Skin of body (tissue), 1 donor: ENCODE measurements at regions not wholly inside any gene's neighbourhood (a gene's known extent, or its start where the extent isn't known, plus 50 kb on each side); places are given as distances from the start of the nearest gene placed in this dataset.

ENCODE experiments used
- DNase-seq: peaks from one replicate; lab custom pipeline; 2025; lab: John Stamatoyannopoulos, UW

- no peak for DNase-seq
Measured at GRCh38 chr16:80362816-80363215, 178.0 kb upstream of the DYNLRB2 start.

DNA sequence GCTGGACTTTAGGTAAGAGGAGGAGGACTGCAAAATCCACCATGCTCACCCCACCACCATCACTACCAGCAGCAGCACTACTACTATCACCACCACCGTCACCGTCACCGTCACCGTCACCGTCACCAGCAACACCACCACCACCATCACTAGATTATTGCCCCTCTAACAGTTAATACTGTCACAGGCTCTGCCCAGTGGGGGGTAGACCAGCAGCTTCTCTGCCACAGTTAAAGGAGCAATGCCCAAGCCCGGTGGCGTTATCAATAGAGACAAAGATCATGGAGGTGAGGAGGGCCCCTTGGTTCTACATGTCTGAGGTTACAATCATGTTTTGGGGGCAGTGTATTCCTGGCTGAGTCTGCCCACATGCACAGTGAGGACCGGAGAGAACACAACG is 184.4 kb upstream of the DYNLRB2 start:
- no peak for DNase-seq

DNA sequence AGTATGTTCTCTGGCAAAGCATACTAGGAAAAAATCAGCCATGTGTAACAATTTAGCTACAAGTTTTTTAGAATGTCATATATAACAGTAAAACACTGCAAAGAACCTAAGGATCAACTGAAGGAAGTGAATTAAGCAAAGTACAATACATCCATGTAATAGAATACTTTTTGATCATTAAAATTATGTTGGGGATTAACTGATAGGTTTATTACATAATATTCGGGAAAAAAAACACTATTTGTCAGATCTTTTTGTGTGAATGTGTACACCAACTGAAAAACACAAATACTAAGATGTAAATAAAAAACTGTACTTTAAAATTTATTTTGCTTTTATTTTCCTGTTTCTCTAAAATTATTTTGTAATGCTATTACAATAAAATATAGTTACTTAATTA is 185.5 kb upstream of the DYNLRB2 start:
- DNase-seq = no peak

GRCh38 chr16:80350061-80350460 is 190.7 kb upstream of the DYNLRB2 start:
- no peak for DNase-seq

GRCh38 chr16:80347900-80348299 is 192.9 kb upstream of the DYNLRB2 start:
- DNase-seq = no peak

DNA sequence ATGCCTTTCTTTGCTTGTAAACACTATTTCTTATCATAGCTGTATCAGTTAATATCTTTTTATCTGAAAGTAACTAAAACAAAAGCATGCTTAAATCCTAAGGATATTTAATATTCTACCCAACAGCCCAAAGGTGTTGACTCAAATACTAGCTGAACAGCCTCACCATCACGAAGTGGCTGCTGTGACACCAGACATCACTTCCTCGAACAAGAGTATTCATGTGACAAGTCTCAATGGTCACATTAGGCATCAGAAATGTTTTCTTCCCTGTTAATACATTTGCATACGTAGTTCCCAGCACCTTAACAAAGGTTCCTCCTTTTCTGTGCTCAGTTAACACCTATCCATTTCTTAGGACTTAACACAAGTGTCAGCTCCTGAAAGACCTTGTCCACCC is 193.8 kb upstream of the DYNLRB2 start:
- DNase-seq = no peak

DNA sequence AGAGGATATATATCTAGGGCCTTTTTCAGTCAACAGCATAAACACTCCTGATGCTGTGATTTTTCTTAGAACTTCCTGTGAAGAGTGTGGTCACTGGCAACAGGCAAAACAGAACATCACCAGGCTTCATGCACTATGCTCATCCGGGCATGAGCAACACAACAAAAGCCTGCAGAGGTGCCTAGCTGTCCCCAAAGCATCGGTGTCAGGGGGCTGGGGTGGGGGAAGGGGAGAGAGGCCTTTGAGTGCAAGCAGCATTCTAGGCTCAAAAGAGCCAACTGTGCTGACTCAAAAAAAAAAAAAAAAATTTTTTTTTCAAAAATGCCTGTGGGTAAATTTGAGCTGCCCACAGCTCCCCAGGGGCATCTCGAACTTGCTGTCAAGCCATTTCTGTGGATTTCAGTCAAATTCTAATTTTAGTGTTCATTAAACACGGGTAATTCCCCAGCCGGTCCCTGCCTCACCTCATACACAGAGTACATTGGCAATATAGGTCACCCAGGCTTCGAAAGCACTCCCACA is 194.6 kb upstream of the DYNLRB2 start:
- DNase-seq = no peak

DNA sequence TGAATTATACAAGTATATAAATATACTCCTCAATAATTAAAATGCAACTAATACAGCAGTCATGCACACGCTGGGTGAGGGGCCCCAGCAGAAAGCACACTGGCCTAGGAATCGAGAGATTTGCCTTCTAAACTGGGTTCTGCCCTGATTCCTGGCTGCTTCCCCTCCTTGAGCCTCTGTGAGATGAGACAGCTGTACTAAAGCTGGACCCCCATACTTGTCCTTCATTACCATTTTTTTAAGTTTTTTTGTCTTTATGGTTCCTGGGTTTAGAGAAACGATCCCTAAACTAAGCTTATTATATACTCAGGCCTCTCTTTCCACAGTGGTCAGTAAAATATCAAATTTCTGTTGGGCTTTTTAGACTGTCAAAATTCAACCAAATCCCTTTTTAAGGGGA is 195.1 kb upstream of the DYNLRB2 start:
- DNase-seq = no peak

DNA sequence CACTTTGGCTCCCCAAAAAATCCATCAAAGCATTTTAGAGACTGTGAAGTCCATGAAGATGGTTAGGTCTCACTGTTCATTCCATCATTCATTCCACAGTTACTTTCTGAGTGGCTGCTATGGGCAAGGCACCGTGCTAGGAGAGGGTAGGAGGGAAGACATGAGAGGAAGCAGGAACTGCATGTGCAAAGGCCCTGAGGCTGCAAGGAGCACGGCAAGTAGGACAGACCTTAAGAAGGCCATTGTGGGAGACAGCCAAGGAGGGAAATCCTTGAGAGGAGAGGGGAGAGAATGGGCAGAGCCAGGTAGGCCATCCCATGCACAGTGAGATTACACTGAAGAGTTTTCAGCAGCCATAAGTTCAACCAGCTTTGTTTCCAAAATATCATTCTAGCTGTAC is 196.2 kb upstream of the DYNLRB2 start:
- DNase-seq = no peak

- no peak for DNase-seq
Measured at GRCh38 chr16:80341263-80341662, 199.5 kb upstream of the DYNLRB2 start.

GRCh38 chr16:80337786-80338185 is 203.0 kb upstream of the DYNLRB2 start:
- no peak for DNase-seq

- no peak for DNase-seq
Measured at GRCh38 chr16:80330803-80331202, 210.0 kb upstream of the DYNLRB2 start.

DNA sequence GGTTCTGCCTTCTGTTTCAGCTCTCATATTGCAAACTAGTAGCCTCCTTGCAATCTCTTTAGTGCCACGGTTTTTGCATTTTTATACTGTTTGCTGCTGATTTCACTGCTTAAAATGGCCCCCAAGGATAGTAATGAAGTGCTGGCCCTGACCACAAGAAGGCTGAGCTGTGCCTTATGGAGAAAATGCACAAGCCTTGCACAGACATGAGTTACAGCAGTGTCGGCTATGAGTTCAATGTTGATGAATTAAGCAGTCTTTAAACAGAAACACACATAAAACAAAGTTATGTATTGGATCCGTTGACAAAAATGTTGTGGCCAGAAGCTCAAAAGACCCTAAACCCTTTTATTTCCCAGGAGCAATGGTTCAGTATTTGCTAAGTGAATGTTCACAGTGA is 210.6 kb upstream of the DYNLRB2 start:
- no peak for DNase-seq

GRCh38 chr16:80327740-80328139 is 213.1 kb upstream of the DYNLRB2 start:
- DNase-seq = no peak

GRCh38 chr16:80324371-80324770 is 216.4 kb upstream of the DYNLRB2 start:
- DNase-seq = no peak

DNA sequence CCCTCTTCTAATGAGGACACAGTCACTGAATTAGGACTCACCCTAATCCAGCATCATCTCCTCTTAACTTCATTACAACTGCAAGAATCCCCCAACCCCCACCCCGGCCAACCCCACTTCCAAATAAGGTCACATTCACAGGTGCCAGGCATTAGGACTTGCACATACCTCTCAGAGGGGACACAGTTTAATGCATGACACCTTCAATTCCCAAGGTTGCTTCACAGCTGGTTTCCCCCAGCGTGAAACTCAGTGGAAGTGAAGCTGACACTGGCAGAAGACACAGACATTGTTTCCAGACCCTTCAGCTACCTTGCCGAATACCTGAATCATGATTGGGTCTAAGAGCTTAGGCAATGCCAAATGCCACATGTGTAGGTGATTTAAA is 217.0 kb upstream of the DYNLRB2 start:
- DNase-seq = no peak

GRCh38 chr16:80323187-80323807 is 217.5 kb upstream of the DYNLRB2 start:
- no peak for DNase-seq

GRCh38 chr16:80319181-80319580 is 221.6 kb upstream of the DYNLRB2 start:
- no peak for DNase-seq

DNA sequence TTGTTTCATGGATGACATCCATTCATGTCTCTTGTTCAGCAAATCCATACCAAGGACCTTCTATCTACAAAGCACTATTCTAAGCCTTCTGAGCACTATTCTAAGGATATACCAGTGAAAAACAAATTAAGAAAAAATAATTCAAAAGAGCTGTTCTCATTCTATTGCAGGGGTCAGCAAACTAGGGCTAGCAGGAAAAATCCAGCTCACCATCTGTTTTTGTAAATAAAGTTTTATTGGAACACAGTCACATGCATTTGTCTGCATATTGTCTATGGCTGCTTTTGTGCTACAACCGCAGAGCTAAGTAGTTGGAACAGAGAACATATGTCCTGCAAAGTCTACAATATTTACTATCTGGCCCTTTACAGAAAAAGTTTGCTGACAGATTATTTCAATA is 222.7 kb upstream of the DYNLRB2 start:
- no peak for DNase-seq

- no peak for DNase-seq
Measured at GRCh38 chr16:80317599-80318037, 223.2 kb upstream of the DYNLRB2 start.

- no peak for DNase-seq
Measured at GRCh38 chr16:80317116-80317515, 223.7 kb upstream of the DYNLRB2 start.

- no peak for DNase-seq
Measured at GRCh38 chr16:80314042-80314441, 226.8 kb upstream of the DYNLRB2 start.

- no peak for DNase-seq
Measured at GRCh38 chr16:80309178-80309577, 231.6 kb upstream of the DYNLRB2 start.

DNA sequence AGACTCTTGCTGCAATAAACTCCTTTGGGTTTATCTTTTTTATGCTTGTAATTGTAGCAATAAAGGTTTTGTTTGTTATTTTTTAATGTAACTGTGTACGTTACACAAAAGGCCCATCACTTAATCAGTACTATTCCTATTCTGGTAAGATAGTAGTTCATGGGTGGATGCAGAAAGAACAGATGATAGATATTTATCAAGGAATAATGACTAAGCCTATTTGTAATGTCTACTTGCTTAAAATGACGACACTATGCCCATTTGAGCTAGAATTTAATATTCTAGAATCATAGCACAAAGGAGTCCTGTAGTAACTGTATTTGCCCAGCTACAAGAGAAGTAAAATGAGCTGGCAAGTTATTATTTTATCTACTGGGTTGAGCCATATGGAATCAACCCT is 235.4 kb upstream of the DYNLRB2 start:
- DNase-seq = no peak
